Islet of Langerhans (tissue), 1 donor: ENCODE measurements at regions not wholly inside any gene's neighbourhood (a gene's known extent, or its start where the extent isn't known, plus 50 kb on each side); places are given as distances from the start of the nearest gene placed in this dataset.
"Not testable (repeated sequence)": the region's sequence is repeated elsewhere in the genome, so short reads cannot be mapped to it uniquely, and the experiment has no call there.

Experiments used
- FAIRE-seq: peaks from one replicate; lab custom pipeline; 2011; peaks lifted over from hg19 to GRCh38; lab: Jason Lieb, UNC

DNA sequence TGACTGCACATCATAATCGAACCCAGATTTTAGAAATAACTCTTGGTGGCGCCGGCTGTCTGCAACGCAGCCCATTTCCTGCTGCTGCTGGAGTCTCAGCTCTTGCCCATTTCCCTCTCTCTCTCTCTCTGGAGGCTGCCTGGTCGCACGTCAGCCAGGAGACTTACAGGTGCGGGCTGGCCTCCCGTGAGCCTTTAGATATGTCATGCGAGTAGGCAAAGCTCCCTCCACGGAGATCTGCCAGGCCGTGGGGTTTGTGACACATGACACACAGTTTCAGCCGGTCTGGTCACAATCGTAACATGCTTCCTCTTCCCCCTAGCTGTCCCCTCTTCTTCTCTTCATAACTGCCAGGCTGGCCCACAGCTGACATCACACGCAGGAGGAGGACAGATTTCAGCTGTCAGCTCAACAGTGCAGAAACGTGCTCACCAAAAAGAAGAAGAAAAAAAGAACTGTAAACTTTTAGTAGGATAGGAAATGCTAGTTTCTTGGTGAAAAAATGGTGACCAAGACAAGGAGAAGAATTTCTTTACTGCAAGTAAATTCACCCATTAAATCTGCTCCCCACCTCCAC, 489.3 kb downstream of the ZNF516 start:
- no peak for FAIRE-seq

DNA sequence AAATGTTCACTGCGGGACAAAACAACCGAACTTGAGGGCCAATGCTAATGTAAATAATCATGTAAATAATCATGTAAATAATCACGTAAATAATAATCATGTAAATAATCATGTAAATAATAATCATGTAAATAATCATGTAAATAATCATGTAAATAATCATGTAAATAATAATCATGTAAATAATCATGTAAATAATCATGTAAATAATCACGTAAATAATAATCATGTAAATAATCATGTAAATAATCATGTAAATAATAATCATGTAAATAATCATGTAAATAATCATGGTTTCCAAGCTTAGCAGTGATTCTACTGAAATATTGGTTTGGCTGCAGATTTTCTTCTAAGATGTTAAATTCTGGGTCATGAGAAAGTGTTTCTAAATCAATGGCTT, 507.1 kb downstream of the ZNF516 start:
- FAIRE-seq: not testable (repeated sequence)

DNA sequence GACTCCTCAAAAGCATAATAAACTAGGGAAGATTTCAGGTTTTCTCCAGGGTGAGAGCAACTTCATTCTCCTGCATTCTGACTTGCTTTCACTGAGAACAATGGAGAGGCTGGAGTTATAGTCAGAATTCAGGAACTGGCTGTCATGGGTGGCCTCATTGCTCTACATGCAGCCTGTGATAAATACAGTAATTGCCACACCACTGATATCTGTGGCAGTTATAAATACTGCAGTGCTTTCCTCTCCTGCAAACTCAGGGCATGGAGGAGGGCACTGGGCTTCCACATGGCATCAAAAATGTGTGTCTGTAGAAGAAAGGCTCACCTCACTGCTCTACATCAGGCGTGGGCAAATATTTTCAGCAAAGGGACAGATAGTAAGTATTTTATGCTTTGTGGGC, 510.2 kb downstream of the ZNF516 start:
- FAIRE-seq: no peak

GRCh38 chr18:75981102-75981501, 513.9 kb downstream of the ZNF516 start:
- FAIRE-seq: no peak

DNA sequence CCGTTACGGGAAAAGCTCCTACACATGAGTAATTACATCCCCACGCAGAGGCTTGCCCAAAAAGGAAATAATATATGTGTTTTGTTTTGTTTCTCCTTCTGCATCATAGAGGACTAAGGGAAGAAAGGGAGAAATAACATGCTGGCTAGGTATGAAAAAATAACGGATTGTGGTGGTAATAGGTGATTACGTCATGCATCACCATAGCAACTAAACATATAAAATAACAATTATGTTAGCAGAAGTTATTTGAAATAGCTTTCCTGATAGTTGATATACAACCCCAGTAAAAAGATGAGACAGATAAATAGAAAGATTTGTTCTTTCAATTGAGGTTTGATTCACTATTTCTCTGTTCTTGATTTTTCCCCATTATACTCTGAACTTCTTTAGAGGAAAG, 518.0 kb downstream of the ZNF516 start:
- no peak for FAIRE-seq

DNA sequence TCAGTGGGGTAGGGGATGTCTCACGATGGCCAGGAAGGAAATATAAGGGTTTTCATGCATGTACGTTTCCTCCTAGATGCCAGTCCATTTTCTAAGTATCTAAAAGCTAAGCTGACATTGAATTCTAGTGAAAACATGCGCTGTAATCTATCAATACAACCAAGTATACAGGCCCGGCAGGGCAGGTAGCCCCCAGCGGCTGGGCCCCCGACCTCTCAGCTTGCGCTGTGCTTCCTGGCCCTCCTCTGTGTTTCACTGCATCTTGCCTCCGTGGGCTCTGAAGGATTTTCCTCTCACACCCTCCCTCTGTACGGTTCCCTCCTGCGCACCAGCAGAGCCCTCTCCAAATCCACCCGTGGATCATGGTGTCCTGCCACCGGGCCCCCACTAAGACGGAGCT, 524.8 kb downstream of the ZNF516 start:
- no peak for FAIRE-seq

- FAIRE-seq: no peak
Measured at GRCh38 chr18:75966431-75966830, 528.6 kb downstream of the ZNF516 start.

- no peak for FAIRE-seq
Measured at GRCh38 chr18:75962036-75962572, 532.9 kb downstream of the ZNF516 start.

DNA sequence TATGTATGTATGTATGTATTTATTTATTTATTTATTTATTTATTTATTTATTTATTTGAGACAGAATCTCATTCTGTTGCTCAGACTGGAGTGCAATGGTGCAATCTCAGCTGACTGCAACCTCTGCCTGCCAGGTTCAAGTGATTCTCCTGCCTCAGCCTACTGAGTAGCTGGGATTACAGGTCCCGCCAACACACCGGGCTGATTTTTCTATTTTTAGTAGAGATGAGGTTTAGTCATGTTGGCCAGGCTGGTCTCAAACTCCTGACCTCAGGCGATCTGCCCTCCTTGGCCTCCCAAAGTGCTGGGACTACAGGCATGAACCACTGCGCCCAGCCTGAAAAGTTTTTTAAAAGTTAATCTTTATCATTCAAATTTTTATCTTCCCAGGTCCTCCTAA, 532.9 kb upstream of the SMIM21 start:
- not testable (repeated sequence) for FAIRE-seq

GRCh38 chr18:75959150-75959549, 531.6 kb upstream of the SMIM21 start:
- FAIRE-seq: no peak

- no peak for FAIRE-seq
Measured at GRCh38 chr18:75958683-75959082, 531.2 kb upstream of the SMIM21 start.

DNA sequence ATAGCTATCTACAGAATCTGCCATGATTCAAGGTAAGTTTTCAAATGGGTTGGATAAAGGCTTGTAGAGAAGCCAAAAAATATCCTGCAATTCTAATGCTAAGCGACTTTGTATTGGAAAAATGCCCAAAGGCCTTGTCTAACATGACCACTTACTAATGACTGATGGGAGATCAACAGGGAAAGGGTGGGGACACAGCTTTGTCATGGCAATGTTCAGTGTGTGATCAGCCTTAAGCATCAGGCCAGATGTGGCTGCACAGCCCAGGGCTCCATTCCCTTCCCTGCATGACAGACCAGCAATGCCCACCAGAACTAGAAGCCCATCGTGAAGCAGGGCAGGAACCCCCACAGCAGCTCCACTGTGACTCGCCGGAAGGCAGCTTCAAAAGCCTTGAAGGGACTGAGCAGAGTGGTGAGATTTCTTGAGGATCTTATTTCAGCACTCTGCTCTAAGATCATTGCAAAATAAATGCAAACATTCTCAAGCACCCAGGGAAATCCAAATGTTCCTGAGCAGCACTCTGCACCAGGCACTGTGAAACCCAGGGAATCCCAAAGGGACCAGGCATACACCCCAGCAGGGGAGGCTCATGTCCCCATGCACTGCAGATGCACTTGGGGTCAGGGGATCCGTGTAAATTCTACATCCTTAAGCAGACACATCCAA, 517.9 kb upstream of the SMIM21 start:
- FAIRE-seq: no peak

DNA sequence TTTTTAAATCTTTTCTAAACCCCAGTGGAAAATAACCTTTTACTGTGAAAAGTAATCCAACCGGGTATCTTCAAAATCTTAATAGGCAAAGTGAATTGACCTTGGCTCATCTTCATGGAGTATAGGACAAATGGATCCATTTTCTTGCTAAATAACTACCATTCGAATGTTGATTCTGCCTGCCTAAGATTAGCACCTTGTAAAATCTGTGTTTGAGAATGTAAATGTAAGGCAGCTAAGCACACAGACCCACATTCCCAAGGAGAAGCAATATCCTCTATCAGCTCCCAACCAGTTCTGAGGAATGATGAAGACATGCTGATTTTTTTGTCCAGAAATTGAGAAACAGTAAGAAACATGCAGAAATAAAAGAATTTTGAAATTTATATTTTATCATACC, 509.8 kb upstream of the SMIM21 start:
- FAIRE-seq: no peak

GRCh38 chr18:75936862-75937261, 509.4 kb upstream of the SMIM21 start:
- FAIRE-seq: no peak

DNA sequence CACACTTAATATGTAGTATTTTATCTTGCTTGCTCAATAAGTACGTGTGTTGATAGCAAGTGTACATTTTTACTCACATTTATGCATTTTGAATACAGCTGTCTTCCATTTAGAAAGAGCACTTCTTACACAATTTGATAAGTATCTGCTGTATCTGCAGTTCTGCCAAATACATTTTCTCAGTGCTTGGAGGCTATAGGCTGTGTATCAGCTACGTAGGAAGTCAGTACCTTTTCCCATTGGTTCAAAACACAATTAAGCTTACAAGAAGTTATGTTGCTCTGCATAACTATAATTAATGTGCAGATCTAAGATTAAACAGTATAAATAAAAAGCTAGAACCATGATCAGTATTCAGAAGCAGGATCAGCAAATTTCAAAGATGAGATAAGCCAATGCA, 503.6 kb upstream of the SMIM21 start:
- FAIRE-seq: no peak

DNA sequence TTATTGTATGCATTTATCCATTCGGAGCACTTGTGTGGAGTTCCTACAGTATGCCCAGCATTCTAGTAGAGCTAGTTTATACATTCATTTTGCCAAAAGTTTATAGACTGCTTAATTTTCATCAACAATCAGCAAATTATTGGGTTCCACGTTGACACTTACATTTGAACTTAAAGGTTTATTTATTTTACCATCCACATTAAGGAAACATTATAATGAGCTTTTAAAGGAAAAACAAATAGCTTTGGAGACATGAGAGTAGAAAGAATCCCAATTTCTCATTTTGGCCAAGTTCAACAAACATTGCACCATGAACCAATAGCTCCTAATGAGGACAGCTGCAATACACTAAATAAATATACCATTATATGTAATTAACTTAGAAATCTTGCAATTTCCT, 501.2 kb upstream of the SMIM21 start:
- no peak for FAIRE-seq

- no peak for FAIRE-seq
Measured at GRCh38 chr18:75927791-75928190, 500.3 kb upstream of the SMIM21 start.

DNA sequence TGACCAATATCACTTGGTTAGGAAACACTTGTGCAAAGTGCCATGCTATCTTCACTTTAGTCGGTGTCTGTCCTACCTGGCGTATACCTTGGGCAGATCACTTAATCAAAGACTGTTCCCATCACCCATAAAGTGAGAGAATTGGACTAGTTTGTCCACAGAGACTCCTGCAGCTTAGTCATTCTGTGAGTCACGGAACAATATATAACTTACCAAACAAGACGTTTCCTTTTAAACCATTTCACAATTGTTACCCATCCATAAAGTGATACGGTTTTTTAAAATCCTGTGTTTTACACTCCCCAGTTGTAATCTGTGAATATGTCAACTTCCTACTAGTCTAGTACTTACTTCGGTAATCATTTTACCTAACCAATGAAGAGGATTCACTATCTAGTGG, 499.3 kb upstream of the SMIM21 start:
- FAIRE-seq: no peak

GRCh38 chr18:75923169-75923568, 495.7 kb upstream of the SMIM21 start:
- no peak for FAIRE-seq

- FAIRE-seq: no peak
Measured at GRCh38 chr18:75916624-75916982, 489.1 kb upstream of the SMIM21 start.

GRCh38 chr18:75915941-75916623, 488.6 kb upstream of the SMIM21 start:
- no peak for FAIRE-seq

GRCh38 chr18:75912829-75913228, 485.3 kb upstream of the SMIM21 start:
- FAIRE-seq: no peak

- FAIRE-seq: no peak
Measured at GRCh38 chr18:75904416-75904815, 476.9 kb upstream of the SMIM21 start.

DNA sequence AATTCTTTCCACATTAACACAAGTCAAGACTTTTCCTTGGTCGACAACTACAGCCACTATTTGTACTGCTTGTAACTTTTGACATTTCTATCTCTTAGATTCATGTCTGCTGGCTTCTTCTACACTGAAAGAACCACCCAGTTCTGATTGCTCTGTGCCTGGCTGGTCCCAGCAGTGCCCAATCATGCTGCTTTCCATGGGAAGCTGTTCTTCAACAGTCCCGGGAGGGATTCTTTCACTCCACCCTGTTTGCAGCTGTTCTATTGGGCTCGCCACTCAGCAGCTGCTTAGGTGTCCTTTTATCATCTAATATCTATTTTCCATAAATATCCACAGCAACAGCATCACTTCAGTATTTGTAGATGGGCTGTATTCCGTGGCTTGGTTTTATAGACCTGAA, 471.1 kb upstream of the SMIM21 start:
- FAIRE-seq: no peak
